HepG2 (cell line): ENCODE measurements at regions not wholly inside any gene's neighbourhood (a gene's known extent, or its start where the extent isn't known, plus 50 kb on each side); places are given as distances from the start of the nearest gene placed in this dataset.

Experiments
- ATAC-seq: fragments of 200-7000 bp; cut with Tn5 transposase; 3 replicates; pipeline ENCODE4 v1.9.1; 2020; ENCODE audit warnings: mild to moderate bottlenecking, moderate library complexity
- BruUV-seq: library from RNA; stranded (reverse); fragments of 400-500 nt; replicated peaks from 2 replicates; lab custom pipeline; 2021; lab: Mats Ljungman, UMichigan
- CTCF ChIA-PET: fragments of 300-600 bp; formaldehyde crosslinking; extraction: SDS; loops from one replicate; lab custom pipeline; 2021; ENCODE audit warnings: low total read pairs, inconsistent platforms, low intra/inter-chr PET ratio; lab: Yijun Ruan, JAX
- POLR2A ChIA-PET: fragments of 350-600 bp; sonication (Branson Sonifier 250); formaldehyde crosslinking; loops from one replicate; lab custom pipeline; 2020; ENCODE audit warnings: antibody characterized with exemption, inconsistent platforms; lab: Yijun Ruan, JAX
- DNase-seq: peaks from one replicate; pipeline ENCODE4 v3.0.0-alpha.2; 2015; ENCODE audit warnings: low spot score
- FAIRE-seq: peaks from 3 replicates; lab custom pipeline; 2011; peaks lifted over from hg19 to GRCh38; lab: Jason Lieb, UNC
- H2AFZ ChIP-seq: one replicate; pipeline ENCODE4 v1.6.1; 2011; ENCODE audit warnings: low read length, inconsistent platforms
- H3K27ac ChIP-seq: fragments of 300-600 bp; 3 replicates; pipeline ENCODE4 v1.8.0; 2011; ENCODE audit warnings: mixed run types, mild to moderate bottlenecking, mixed read lengths, low read length, inconsistent platforms; ENCODE audit not compliant: insufficient read depth; ENCODE audit errors: extremely low read length
- H3K27me3 ChIP-seq, 2 experiments: fragments of 200-600 bp in 1 of 2; 2 replicates in 1 of 2; 3 replicates in 1 of 2; pipeline versions ENCODE4 v1.6.0 to v1.8.0; 2011; ENCODE audit warnings: low read length in 2 of 2, mild to moderate bottlenecking in 2 of 2, moderate library complexity in 2 of 2, inconsistent platforms in 1 of 2; ENCODE audit not compliant: insufficient read depth in 2 of 2, control insufficient read depth in 1 of 2
- H3K36me3 ChIP-seq, 2 experiments: fragments of 200-600 bp in 1 of 2; replicated peaks in 1 of 2; 2 replicates in 1 of 2; 3 replicates in 1 of 2; pipeline versions ENCODE4 v1.5.1 to v1.8.0; 2011; ENCODE audit warnings: low read length in 2 of 2, inconsistent platforms in 1 of 2; ENCODE audit not compliant: insufficient read depth in 2 of 2, control insufficient read depth in 1 of 2
- H3K4me1 ChIP-seq: 2 replicates; pipeline ENCODE4 v1.5.1; 2012; ENCODE audit warnings: low read length, inconsistent platforms; ENCODE audit not compliant: insufficient read depth
- H3K4me2 ChIP-seq: 2 replicates; pipeline ENCODE4 v1.6.0; 2011; ENCODE audit warnings: low read depth, low read length, inconsistent platforms
- H3K4me3 ChIP-seq, 3 experiments: fragments of 200-600 bp in 1 of 3; sonication (generic), shearing (Covaris generic) in 1 of 3; replicated peaks in 1 of 3; 2 replicates each; pipeline ENCODE4 v1.5.1; 2011 to 2016; ENCODE audit warnings: low read length in 3 of 3, inconsistent platforms in 2 of 3, low read depth in 2 of 3, mild to moderate bottlenecking in 2 of 3, control low read depth in 1 of 3, mixed read lengths in 1 of 3; ENCODE audit not compliant: insufficient read depth in 1 of 3
- H3K79me2 ChIP-seq: one replicate; pipeline ENCODE4 v1.6.1; 2011; ENCODE audit warnings: low read length, inconsistent platforms; ENCODE audit not compliant: insufficient read depth
- H3K9ac ChIP-seq: 2 replicates; pipeline ENCODE4 v1.6.0; 2011; ENCODE audit warnings: mild to moderate bottlenecking, low read depth, low read length, inconsistent platforms; ENCODE audit not compliant: insufficient read depth
- H3K9me3 ChIP-seq: 2 replicates; pipeline ENCODE4 v1.5.1; 2012; ENCODE audit warnings: mild to moderate bottlenecking, low read length
- H4K20me1 ChIP-seq: 2 replicates; pipeline ENCODE4 v1.6.0; 2011; ENCODE audit warnings: inconsistent platforms, mild to moderate bottlenecking, low read length, moderate library complexity; ENCODE audit not compliant: insufficient read depth
- GTF2F1 ChIP-seq: fragments of 150-350 bp; IDR thresholded peaks from 2 replicates; pipeline ENCODE4 v1.6.1; 2014; ENCODE audit warnings: low read length
- KLF11 ChIP-seq: IDR thresholded peaks from 2 replicates; pipeline ENCODE4 v1.6.1; 2016; ENCODE audit warnings: missing compliant biosample characterization
- MAFF ChIP-seq: IDR thresholded peaks from 2 replicates; pipeline ENCODE4 v1.6.1; 2011; ENCODE audit warnings: low read depth, low read length, improper control_type of control experiment
- PAWR ChIP-seq: sonication (generic); formaldehyde crosslinking; IDR thresholded peaks from 2 replicates; pipeline ENCODE4 v1.4.0; 2020; ENCODE audit warnings: missing genetic modification reagents, mild to moderate bottlenecking, borderline replicate concordance
- RBFOX2 ChIP-seq: fragments of 200-400 bp; formaldehyde crosslinking; IDR thresholded peaks from 2 replicates; pipeline ENCODE4 v1.6.1; 2017; ENCODE audit warnings: low read depth, mild to moderate bottlenecking, low read length
- SUZ12 ChIP-seq: fragments of 150-350 bp; IDR thresholded peaks from 2 replicates; pipeline ENCODE4 v1.6.1; 2014; ENCODE audit warnings: low read depth, low read length
- SYNCRIP ChIP-seq: fragments of 200-400 bp; formaldehyde crosslinking; IDR thresholded peaks from 2 replicates; pipeline ENCODE4 v1.6.1; 2018; ENCODE audit warnings: mild to moderate bottlenecking, low read depth, low read length; ENCODE audit not compliant: insufficient read depth
- TEF ChIP-seq: sonication (generic); formaldehyde crosslinking; IDR thresholded peaks from 2 replicates; pipeline ENCODE4 v1.5.0; 2020; ENCODE audit warnings: missing genetic modification reagents
- ZNF333 ChIP-seq: sonication (generic); formaldehyde crosslinking; IDR thresholded peaks from 2 replicates; pipeline ENCODE4 v1.4.0; 2020; ENCODE audit warnings: mild to moderate bottlenecking, missing genetic modification reagents, borderline replicate concordance
- WGBS: methylation state at CpG from one replicate; pipeline ENCODE4 v1.1.6; 2017; ENCODE audit warnings: low lambda C conversion rate; 5-methylcytosine and 5-hydroxymethylcytosine counted together
- in situ Hi-C: cut with HindIII; loops from 2 replicates; pipeline ENCODE4 v1.10.0; 2017; ENCODE audit warnings: low pct_unique_long_range_greater_than_20kb; ENCODE audit not compliant: extremely low pct_ligation_motif_present
- intact Hi-C: fragments of 100-400 bp; cut with micrococcal nuclease; formaldehyde crosslinking; loops from one replicate; pipeline ENCODE4 v1.10.0; 2022; ENCODE audit not compliant: unreplicated experiment
- TF ChIP-seq, protein P1 (sequence below): sonication (generic); formaldehyde crosslinking; IDR thresholded peaks from 2 replicates; pipeline ENCODE4; 2020; ENCODE audit warnings: missing genetic modification reagents, mild to moderate bottlenecking, borderline replicate concordance
- TF ChIP-seq, protein P2 (sequence below): sonication (generic); formaldehyde crosslinking; IDR thresholded peaks from 2 replicates; pipeline ENCODE4 v1.5.0; 2020; ENCODE audit warnings: missing genetic modification reagents, mild to moderate bottlenecking, borderline replicate concordance
- TF ChIP-seq, protein P3 (sequence below): sonication (generic); formaldehyde crosslinking; IDR thresholded peaks from 2 replicates; pipeline ENCODE4 v1.5.0; 2020; ENCODE audit warnings: mild to moderate bottlenecking, missing genetic modification reagents
- TF ChIP-seq, protein P4 (sequence below): sonication (generic); formaldehyde crosslinking; IDR thresholded peaks from 2 replicates; pipeline ENCODE4 v1.4.0; 2020; ENCODE audit warnings: missing genetic modification reagents, low read depth, mild to moderate bottlenecking, borderline replicate concordance

DNA sequence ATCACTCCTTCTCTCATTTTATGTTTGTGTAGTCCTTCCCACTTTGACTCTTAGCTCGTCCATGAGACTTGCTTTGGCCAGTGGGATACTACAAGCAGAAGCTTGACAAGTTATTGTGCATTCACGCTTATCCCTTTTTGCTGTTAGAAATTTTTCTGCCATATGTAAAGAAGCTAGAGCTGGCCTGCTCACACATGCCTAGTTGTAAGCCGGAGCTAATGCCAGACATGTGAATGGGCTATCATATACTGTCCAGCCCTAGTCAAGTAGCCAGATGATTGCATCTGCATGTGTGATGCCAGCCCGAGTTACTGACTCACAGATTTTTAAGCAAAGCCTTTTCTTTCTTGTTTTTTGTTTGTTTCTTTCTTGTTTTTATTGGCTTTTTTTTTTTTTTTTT, 460.7 kb downstream of the TDRD3 start:
- BruUV-seq, result no TSS peak
- H3K79me2 ChIP-seq, result no peaks in the 10 kb centered on the region
- CTCF ChIA-PET, result no interaction called here
- no peaks in the 10 kb centered on the region for H3K4me1 ChIP-seq
- H3K27me3 ChIP-seq, result no peaks in the 10 kb centered on the region
- H3K27ac ChIP-seq, result no peak overlapping the region
- H3K4me2 ChIP-seq, result no peak overlapping the region
- no peak for TF ChIP-seq GTF2F1
- TF ChIP-seq, protein P1, sequence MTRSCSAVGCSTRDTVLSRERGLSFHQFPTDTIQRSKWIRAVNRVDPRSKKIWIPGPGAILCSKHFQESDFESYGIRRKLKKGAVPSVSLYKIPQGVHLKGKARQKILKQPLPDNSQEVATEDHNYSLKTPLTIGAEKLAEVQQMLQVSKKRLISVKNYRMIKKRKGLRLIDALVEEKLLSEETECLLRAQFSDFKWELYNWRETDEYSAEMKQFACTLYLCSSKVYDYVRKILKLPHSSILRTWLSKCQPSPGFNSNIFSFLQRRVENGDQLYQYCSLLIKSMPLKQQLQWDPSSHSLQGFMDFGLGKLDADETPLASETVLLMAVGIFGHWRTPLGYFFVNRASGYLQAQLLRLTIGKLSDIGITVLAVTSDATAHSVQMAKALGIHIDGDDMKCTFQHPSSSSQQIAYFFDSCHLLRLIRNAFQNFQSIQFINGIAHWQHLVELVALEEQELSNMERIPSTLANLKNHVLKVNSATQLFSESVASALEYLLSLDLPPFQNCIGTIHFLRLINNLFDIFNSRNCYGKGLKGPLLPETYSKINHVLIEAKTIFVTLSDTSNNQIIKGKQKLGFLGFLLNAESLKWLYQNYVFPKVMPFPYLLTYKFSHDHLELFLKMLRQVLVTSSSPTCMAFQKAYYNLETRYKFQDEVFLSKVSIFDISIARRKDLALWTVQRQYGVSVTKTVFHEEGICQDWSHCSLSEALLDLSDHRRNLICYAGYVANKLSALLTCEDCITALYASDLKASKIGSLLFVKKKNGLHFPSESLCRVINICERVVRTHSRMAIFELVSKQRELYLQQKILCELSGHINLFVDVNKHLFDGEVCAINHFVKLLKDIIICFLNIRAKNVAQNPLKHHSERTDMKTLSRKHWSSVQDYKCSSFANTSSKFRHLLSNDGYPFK (CRISPR knock-in tag), result no peak
- no peak for TF ChIP-seq RBFOX2
- no peak for TF ChIP-seq PAWR (CRISPR knock-in tag)
- TF ChIP-seq, protein P2, sequence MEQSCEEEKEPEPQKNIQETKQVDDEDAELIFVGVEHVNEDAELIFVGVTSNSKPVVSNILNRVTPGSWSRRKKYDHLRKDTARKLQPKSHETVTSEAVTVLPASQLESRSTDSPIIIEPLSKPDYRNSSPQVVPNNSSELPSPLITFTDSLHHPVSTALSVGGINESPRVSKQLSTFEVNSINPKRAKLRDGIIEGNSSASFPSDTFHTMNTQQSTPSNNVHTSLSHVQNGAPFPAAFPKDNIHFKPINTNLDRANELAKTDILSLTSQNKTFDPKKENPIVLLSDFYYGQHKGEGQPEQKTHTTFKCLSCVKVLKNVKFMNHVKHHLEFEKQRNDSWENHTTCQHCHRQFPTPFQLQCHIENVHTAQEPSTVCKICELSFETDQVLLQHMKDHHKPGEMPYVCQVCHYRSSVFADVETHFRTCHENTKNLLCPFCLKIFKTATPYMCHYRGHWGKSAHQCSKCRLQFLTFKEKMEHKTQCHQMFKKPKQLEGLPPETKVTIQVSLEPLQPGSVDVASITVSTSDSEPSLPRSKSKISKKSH, result no peak
- TF ChIP-seq SUZ12, result no peak
- TF ChIP-seq, protein P3, sequence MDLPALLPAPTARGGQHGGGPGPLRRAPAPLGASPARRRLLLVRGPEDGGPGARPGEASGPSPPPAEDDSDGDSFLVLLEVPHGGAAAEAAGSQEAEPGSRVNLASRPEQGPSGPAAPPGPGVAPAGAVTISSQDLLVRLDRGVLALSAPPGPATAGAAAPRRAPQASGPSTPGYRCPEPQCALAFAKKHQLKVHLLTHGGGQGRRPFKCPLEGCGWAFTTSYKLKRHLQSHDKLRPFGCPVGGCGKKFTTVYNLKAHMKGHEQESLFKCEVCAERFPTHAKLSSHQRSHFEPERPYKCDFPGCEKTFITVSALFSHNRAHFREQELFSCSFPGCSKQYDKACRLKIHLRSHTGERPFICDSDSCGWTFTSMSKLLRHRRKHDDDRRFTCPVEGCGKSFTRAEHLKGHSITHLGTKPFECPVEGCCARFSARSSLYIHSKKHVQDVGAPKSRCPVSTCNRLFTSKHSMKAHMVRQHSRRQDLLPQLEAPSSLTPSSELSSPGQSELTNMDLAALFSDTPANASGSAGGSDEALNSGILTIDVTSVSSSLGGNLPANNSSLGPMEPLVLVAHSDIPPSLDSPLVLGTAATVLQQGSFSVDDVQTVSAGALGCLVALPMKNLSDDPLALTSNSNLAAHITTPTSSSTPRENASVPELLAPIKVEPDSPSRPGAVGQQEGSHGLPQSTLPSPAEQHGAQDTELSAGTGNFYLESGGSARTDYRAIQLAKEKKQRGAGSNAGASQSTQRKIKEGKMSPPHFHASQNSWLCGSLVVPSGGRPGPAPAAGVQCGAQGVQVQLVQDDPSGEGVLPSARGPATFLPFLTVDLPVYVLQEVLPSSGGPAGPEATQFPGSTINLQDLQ (CRISPR knock-in tag), result no peak
- no peak for TF ChIP-seq SYNCRIP
- TF ChIP-seq ZNF333 (CRISPR knock-in tag), result no peak
- TF ChIP-seq MAFF, result no peak
- TF ChIP-seq, protein P4, sequence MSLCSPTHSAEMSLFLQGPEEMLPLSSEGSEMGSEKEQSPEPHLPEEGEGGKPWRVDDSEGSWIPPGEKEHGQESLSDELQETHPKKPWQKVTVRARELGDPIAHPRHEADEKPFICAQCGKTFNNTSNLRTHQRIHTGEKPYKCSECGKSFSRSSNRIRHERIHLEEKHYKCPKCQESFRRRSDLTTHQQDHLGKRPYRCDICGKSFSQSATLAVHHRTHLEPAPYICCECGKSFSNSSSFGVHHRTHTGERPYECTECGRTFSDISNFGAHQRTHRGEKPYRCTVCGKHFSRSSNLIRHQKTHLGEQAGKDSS (CRISPR knock-in tag), result no peak
- no peak for TF ChIP-seq KLF11 (CRISPR knock-in tag)
- no peak for TF ChIP-seq TEF (CRISPR knock-in tag)
- DNase-seq (no peak), FAIRE-seq (no peak), ATAC-seq (no peak)
- no peak overlapping the region for H2AFZ ChIP-seq
- intact Hi-C loops (no loop called here), in situ Hi-C loops (no loop called here)
- H3K36me3 ChIP-seq, result no peaks in the 10 kb centered on the region
- WGBS, result 13% methylated on average over 4 of the region's 4 CpGs
- no peak overlapping the region for H3K9ac ChIP-seq
- peaks cover 10% of the 10 kb centered on the region for H3K9me3 ChIP-seq
- POLR2A ChIA-PET, result no interaction called here
- H3K4me3 ChIP-seq, result no peak overlapping the region
- H4K20me1 ChIP-seq, result no peaks in the 10 kb centered on the region
